Myocyte (in vitro differentiated cells): ENCODE measurements at regions not wholly inside any gene's neighbourhood (a gene's known extent, or its start where the extent isn't known, plus 50 kb on each side); places are given as distances from the start of the nearest gene placed in this dataset.
A peak's percentile ranks its signal among the peaks of the same experiment; 100 is the strongest.

ENCODE experiments used
- DNase-seq: peaks from one replicate; pipeline ENCODE4 v3.0.0-alpha.2; 2012; ENCODE audit warnings: low read depth

DNA sequence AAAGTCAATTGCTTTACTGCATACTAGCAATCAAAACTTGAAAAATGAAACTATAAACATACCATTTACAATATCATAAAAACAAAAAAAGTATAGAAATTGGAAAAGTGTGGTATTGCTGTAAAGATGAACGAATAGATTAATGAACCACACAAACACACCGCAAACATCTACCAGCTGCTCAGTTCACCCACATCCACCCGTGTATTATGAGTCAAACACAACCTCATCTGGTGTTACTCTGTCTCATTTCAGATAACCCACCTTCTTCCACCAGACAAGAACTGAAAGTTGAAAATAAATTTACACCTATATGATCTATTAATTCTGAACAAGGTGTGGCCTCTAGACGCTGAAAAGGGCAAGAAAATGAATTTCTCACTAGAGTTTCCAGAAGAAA, 53.3 kb downstream of the BLID start:
- peak; percentile 47 for DNase-seq

DNA sequence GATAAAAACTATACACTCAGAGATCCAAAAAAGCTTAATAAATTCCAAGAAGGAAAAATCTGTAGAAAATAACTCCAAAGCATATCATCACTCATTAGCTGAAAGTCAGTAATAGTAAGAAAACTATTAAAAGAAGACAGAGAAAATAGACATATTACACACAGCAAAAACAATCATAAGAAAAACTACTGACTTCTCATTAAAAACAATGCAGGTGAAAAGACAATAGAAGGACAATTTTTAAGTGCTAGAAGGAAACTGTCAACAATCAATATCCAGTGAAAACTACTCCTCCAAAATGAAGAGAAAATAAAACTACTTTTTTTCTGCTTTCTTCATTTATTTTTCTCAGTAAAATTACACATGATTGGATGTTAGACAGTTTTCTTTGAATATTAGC, 56.5 kb downstream of the BLID start:
- DNase-seq: no peak

DNA sequence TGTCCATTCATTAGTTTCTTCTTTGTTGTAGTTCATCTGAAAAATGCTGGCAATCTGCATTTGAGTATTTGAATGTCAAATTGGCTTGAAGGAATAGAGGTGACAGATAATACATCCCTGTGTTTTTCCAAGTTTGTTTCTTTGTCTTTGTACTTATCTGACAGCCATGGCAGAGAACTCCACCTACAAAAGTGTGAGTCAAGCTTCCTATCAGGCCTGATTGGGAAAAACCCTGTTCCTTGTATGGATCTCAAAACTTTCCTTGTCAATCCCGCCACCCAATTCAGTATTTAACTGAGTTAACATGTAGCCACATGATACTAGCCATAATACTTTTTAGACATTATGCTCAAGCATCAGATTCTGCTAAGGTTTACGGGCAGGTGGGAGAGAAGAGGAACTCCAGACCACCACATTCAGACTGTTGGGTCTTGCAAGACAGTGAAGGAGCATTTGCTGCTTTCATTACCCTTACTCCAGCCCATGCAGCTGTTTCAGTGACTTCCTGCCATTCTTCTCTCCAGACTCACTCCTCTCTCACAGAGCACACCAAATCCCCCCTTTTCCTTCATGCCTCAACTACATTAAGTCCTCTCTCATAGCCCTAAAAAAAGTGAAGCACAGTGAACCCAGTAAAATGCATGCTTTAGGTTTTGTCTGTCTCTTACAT, 65.9 kb downstream of the BLID start:
- DNase-seq: no peak

DNA sequence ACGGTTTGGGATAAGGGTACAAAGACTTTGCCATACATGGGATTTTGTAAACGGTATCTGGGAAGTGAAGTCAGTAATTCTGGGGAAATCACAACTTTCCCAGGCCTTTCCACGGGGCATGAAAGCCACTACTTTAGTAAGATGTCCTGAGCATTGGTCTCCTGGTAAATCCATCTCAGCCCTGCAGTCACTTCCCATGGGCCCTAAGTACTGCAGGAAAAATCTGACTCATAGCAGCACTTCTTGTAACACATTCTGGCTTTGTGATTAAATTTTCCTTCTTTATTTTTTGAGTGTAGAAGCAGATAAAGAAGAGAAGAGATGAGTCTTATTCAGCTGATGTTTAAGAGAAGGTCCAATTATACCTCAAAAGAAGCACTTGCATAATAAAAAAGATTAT, 67.6 kb downstream of the BLID start:
- no peak for DNase-seq

DNA sequence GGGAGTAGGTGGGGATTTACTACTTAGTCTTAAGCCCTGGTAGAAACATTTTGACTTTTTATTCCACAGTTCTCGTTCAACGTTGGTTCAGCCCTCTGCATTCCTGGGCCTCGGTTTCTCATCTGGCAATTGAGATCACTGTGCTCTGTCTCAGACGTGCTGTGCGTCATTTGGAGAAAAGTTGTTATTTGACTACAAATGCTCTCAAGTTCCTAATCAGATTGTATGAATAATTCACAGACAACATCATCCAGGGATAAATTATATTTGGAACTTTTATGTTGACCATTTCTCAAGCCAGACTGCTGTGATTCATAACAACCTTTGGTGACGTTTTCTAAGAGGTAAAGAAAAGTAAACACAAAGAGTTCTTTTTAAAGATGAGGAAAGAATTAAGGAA, 69.2 kb downstream of the BLID start:
- DNase-seq: no peak

DNA sequence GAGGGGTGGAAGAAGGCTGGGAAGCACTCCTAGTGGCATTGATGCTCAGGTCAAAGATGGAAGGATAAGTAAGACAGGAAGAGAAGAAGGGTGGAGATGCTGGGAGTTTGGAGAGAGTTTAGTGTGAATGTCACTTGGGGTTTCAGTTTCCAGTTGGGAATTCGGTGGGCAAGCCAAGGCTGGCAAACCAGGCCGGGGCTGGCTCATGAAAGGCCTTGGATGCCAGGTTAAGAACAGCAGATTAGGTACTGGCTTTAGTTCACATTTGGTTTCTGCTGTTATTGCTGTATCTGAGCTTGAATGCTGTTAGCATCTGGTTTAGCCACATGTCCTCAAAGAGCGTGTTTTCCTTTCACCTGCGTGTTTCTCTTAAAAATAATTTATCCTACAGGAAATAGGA, 69.6 kb downstream of the BLID start:
- no peak for DNase-seq

DNA sequence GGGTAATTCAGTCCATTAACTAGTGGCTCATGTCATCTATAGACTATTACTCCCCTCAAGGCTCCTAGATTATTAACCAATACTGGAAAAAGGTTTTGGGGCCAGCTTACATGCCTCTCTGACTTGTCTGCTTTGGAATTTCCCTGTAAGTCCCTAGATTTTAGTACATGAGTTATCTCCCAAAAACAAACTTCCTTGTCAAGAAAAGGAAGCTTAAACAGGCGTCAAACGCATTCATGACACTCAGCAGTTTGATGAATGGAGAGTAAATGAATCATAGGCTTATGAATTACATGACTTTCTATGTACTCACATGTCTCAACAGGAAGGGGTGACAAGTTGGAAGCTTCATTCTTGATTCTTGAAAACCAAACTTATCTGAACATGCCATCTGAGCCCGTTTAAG, 70.8 kb downstream of the BLID start:
- no peak for DNase-seq

DNA sequence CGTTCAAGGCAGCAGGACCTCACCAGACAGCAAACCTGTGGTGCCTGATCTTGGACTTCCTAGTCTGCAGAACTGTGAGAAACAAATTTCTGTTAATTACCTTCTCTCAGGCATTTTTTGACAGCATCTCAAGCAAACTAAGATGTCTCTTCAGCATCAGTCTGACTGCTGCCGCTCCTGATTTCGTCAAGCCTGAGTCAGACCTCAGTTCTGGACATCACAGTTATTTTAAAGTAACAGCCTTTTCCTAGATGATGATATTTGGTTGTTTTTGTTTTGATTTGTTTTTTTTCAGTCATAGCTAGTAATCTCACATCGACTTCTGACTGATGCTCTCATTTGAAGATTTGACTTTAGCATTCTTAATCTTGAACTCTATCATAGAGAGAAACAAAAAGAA, 71.9 kb downstream of the BLID start:
- no peak for DNase-seq

DNA sequence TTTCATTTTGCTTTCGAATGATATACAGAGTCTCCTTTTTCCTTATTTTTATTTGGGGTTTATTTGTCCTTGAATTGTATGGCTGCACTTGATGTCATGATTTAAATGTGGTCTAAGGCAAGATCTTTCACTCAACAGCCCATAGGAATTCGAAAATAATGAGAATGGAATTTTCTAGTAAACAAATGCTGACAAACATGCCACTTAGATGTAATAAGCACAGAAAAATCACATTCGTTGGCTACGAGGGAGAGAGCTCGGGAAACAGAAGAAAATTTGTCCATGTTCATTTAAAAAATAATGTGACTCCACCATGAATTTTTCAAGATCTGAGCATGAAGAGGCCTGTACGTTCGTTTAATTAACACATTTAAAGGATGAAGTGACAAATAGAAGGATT, 73.0 kb downstream of the BLID start:
- no peak for DNase-seq

DNA sequence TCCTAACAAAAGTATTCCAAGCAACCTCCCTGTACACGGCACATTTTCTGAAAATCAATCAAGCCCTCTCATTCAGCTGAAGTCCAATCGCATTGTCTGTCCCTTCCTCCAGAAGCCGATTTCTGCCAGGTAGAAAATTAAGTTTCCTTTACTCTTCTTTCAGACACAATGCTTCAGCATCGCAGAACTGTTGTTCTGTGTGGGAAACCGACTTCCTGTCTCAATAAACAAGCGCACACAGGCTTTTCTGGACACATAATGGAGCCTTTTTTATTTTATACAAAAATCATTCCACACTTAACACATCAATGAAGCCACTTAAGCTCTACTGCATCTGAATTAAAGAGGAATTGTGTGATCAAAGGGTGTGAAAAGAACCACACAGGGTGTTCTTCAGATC, 75.6 kb downstream of the BLID start:
- DNase-seq: no peak

DNA sequence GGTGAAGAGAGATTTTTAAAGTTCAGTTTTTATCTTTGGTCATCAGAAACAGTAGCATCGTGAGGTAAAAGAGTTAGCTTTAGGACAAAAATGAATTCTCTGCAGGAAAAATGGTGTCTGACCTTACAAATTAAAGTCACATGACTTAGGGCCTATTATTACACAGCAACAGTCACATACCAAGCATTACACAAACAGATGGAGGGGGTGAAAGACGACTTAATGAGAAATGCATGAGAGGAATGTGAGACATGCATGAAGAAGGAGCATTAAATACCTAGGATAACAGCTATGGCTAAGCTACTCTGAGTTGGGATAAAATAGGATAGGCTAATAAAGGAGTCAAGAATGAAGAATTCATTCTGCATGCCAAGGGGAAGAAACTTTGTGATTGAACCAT, 77.5 kb downstream of the BLID start:
- peak; percentile 79 for DNase-seq

DNA sequence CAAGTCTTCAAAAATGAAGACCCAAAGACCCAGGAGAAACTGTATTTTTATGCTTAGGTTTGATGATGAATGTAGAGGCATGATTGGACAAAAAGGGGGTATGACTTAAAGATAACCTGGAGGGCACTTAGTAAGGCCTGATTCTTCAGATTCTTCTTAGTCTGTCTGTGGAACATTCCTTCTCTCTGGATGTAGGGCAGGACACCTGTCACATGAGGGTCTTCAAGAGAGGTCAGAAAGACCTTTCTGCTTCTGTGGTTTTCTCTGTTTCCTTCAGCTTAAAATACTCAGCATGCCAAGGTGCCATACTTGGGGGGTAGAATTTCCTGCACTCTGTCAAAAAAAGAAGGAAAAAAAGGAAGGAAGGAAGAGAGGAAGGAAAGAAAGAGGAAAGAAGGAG, 78.1 kb downstream of the BLID start:
- DNase-seq: no peak

DNA sequence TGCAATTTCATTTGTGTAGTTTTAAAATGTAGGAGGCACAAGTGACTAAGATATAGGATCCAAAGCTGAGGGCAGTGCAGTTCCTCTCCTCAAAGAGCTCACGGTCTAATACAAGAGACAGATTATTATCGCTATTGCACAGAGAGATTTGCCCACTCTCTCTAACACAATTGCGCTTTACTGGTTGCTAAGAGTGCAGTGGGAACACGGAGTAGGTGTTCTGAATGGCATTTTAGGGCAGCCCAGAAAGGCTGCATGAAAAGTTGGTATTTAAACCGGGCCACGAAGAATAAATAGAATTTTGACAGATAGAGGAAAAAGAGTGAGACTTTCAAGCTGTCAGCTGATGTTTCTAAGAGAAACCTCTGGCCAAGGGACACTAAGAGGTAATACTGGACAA, 79.5 kb downstream of the BLID start:
- no peak for DNase-seq

DNA sequence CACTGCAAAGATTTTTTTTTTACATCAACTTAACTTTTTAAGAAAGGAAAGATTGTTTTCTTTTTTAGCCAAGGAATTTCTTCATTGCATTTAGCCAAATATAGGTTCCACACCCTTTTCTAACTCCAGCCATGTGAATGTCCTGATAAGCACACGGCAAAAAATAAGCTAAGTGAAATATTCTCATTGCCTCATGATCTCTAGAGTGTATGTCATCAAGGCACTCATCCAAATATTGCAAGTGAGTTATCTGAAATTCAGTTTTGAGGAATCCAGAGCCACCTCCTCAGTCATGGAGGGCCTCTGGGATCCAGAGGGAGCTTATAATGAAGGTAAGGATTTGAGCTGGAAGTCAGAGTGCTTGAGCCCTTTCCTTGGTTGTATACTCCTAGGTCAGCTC, 80.0 kb downstream of the BLID start:
- DNase-seq: no peak

DNA sequence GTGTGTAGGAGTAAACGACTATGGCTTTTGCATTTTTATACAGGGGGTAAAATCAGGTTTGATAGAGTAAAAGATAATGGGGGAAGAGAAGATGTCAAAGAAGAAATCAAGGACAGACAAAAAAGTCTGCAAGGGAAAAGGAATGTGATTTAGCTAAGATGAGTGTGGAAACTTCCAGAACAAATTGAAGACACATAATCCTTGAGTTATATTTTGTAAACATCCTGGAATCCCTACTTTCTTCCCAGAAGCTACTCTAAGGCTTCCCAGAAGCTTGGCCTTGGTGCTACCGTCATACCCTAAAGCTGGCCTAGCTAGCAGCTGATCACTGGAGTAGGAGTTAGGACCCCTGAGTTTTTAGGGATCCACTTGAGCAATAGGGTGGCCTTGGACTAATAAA, 82.4 kb downstream of the BLID start:
- DNase-seq: no peak

DNA sequence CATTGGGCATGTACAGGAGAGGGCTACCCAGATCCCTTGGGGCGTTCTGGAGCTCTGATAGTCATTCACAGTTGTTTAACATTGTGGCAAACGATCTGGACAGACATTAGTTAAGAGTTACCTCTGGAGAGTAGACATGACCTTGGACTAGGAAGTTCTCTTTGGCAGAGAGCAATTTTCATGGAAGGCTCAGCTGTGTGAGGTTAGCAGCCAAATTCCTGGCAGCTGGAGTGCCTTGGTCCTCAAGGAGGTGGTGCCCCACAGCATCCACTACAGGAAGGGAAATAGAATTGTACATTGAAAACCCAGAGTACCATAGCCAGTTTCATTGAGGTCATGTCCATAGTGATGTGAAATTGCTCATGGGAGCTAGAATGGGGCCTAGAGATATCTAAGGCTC, 82.8 kb downstream of the BLID start:
- DNase-seq: peak; percentile 65

DNA sequence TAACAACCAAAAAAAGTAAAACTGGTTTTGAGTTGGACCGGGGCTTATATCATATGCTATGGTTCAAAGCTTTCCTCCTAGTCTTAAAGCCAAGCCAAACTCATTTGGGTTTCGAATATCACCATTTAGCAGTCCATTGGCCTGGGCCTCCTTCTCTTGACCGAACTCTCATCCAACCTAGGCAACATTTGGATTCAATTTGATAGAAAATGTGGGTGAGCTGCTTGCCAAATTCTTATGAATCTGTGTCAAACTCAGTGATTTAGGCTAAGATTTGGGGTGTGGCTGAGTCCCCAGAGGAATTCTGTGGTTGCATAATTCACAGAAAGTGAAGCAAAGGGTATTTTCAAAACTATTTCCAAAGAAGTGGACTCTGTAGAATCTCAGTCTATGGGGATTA, 83.7 kb downstream of the BLID start:
- peak; percentile 46 for DNase-seq

DNA sequence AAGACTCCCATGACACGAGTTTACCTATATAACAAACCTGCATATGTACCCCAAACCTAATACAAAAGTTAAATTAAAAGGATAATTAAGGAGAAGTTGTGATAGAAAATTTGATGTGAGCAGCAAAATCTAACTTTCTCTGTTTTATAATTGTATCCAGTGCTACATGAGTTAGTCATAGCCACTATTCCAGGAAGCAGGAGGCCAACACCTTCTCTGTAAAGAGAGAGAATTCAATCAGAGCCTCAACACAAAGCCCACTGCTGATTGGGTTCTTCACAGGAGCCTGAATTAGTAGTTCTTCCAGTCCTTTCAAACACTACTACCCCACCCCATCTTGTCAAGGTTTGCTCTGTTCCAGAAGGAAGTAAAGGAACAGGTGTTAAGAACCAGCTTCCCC, 84.2 kb downstream of the BLID start:
- no peak for DNase-seq

DNA sequence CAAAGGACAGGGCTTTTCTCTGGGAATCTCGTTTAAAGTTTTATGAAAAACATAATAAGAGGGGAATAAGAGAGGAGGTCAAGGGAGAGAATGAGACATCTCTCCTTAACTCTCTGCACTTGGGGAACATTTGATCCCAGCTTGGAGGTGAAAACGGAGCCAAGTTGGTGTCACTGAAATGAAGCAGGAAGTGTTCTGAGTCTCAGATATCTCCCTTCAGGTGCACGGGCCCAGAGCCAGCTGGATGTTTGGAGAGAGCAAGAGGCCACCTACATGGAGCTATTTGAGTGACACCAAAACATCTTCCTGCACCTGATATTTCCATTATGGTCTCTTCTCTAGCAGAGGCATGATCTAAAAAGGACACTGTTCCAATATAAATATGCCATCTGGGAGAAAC, 85.7 kb downstream of the BLID start:
- DNase-seq: no peak

DNA sequence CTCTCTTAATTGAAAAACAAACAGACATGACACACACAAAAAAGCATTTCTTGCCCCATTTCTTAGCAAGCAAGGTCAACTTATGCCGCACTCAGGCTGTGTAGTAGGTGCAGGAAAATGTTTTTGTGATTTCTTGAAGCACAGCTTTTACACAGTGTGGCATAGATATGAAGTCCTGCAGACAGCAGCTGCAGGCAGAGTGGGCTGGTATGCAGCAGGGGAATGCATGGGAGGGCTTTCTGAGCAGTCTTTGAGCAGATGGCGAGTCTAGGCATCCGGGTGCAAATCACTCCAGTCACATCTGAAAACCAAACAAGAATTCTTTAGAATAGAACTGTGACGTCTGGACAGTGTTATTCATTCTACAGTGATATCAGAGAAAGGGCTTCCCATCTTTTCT, 87.5 kb downstream of the BLID start:
- DNase-seq: peak; percentile 44

DNA sequence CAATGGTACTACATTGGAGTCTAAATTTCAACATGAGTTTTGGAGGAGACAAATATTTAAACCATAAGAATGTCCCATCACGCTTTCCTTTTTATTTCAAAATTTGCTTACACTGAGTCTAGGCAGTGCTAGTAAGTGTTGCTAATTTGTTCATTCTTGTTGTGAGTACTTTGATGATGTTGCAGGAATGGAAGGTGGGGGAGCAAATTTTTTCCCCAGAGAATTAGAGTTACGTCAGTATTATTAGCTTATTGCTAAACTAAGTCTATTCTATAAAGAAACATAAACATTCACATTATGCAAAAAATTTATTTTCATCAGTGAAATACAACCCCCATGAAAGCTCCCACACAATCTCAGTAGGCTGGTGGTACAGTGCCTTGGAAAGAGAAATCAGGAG, 88.0 kb downstream of the BLID start:
- no peak for DNase-seq

DNA sequence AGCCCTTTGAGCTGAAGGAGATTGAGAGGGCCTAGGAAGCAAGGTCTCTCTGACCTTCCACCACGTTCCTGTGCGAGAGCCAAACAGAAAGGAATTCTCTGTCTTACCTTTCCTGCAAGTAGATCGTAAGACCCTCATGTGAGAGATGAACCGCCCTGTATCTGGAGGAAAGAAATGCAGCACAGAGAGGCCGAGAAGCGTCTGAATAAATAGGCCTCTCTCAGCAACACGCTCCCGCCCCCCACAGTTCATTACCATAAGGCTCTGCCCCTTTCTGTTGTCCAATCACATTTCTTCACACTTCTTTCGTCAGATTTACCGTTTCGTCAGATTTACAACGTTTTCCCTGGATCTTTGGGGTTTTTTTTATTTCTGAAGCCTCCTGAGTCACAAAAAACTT, 90.3 kb downstream of the BLID start:
- DNase-seq: no peak

DNA sequence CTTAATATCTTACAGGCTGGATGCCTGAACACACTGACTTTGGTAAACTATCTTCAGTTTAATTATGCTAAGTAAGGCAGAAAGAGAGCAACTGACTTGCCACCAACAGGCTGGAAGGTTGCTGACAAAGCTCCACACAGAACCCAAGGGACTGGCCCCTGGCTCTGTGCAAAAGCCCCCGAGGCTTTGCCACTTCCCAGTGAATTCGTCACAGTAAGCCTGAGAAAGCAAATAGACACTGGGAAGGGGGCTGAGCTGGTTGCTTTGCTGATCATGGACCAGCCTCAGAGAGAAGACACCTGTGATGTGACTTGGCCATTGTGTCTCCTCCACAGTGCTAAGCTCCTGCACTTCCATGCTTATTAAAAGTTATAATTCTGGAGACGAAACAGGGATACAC, 91.7 kb downstream of the BLID start:
- DNase-seq: no peak

DNA sequence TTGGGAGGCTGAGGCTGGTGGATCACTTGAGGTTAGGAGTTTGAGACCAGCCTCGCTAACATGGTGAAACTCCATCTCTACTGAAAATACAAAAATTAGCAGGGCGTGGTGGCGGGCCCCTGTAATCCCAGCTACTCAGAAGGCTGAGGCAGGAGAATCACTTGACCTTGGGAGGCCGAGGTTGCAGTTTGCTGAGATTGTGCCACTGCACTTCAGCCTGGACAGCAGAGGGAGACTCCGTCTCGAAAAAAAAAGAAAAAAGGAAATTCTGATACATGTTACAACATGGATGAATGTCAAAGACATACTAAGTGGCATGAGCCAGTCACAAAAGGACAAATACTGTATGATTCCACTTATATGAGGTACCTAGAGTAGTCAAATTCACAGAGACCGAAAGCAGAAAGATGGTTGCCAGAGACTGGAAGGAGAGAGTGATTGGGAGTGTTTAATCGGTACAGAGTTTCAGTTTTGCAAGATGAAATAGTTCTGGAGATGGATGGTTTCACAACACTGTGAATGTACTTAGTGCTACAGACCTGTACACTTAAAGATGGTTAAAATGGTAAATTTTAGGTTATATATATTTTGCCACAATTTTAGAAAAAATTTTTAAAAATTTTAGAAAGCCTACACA, 92.3 kb downstream of the BLID start:
- no peak for DNase-seq
